AG09309 (cell line): ENCODE measurements at regions not wholly inside any gene's neighbourhood (a gene's known extent, or its start where the extent isn't known, plus 50 kb on each side); places are given as distances from the start of the nearest gene placed in this dataset.
A peak's percentile ranks its signal among the peaks of the same experiment; 100 is the strongest.
"Not testable (repeated sequence)": the region's sequence is repeated elsewhere in the genome, so short reads cannot be mapped to it uniquely, and the experiment has no call there.

Experiments
- DNase-seq: peaks from one replicate; pipeline ENCODE4 v3.0.0-alpha.2; 2010; ENCODE audit warnings: low read depth
- H3K4me3 ChIP-seq: 2 replicates; pipeline ENCODE4 v1.5.1; 2011; ENCODE audit warnings: mild to moderate bottlenecking, low read depth, low read length, moderate library complexity; ENCODE audit not compliant: control insufficient read depth
- CTCF ChIP-seq: IDR thresholded peaks from 2 replicates; pipeline ENCODE4 v1.5.1; 2011; ENCODE audit warnings: mild to moderate bottlenecking, low read depth, low read length, inconsistent platforms; ENCODE audit not compliant: insufficient read depth, control insufficient read depth; ENCODE audit errors: missing control alignments

GRCh38 chr20:29325304-29325640 lies 1932.2 kb upstream of the DEFB115 start:
- H3K4me3 ChIP-seq = no peak overlapping the region
- DNase-seq = no peak
- no peak for TF ChIP-seq CTCF

- not testable (repeated sequence) for DNase-seq, H3K4me3 ChIP-seq
Measured at GRCh38 chr20:29325781-29326180, 1931.7 kb upstream of the DEFB115 start.

GRCh38 chr20:29326376-29327070 lies 1930.9 kb upstream of the DEFB115 start:
- TF ChIP-seq CTCF = no peak
- H3K4me3 ChIP-seq = no peak overlapping the region
- DNase-seq = no peak

- H3K4me3 ChIP-seq, DNase-seq: not testable (repeated sequence)
Measured at GRCh38 chr20:29327600-29328420, 1929.7 kb upstream of the DEFB115 start.

GRCh38 chr20:29330429-29331115 lies 1926.9 kb upstream of the DEFB115 start:
- H3K4me3 ChIP-seq, DNase-seq: not testable (repeated sequence)

More at GRCh38 chr20:29327600-29328420, 1929.7 kb upstream of the DEFB115 start:
- TF ChIP-seq CTCF = peak; percentile 11

GRCh38 chr20:29349836-29350235 lies 1907.6 kb upstream of the DEFB115 start:
- TF ChIP-seq CTCF = no peak
- H3K4me3 ChIP-seq = no peak overlapping the region
- DNase-seq = no peak

- not testable (repeated sequence) for DNase-seq, H3K4me3 ChIP-seq
Measured at GRCh38 chr20:29375937-29376336, 1881.5 kb upstream of the DEFB115 start.

GRCh38 chr20:29392853-29393252 lies 1864.6 kb upstream of the DEFB115 start:
- not testable (repeated sequence) for DNase-seq, H3K4me3 ChIP-seq
